B cell (primary cell): ENCODE measurements at regions not wholly inside any gene's neighbourhood (a gene's known extent, or its start where the extent isn't known, plus 50 kb on each side); places are given as distances from the start of the nearest gene placed in this dataset.

ENCODE experiments used
- ATAC-seq: fragments of 200-7000 bp; cut with Tn5 transposase; one replicate; pipeline ENCODE4 v1.10.0; 2021; ENCODE audit warnings: low read depth, mild to moderate bottlenecking, moderate number of reproducible peaks, moderate library complexity
- CTCF ChIA-PET: fragments of 350-600 bp; sonication (Branson Sonifier 250); formaldehyde crosslinking; loops from one replicate; lab custom pipeline; 2021; ENCODE audit warnings: antibody characterized with exemption, inconsistent platforms; lab: Charles Lee
- POLR2A ChIA-PET: fragments of 350-600 bp; sonication (Branson Sonifier 250); formaldehyde crosslinking; loops from one replicate; lab custom pipeline; 2021; ENCODE audit warnings: antibody characterized with exemption; lab: Charles Lee
- DNase-seq: peaks from one replicate; pipeline ENCODE4 v3.0.0; 2013
- H2AFZ ChIP-seq: 2 replicates; pipeline ENCODE4 v1.6.1; 2012; ENCODE audit warnings: mild to moderate bottlenecking, low read depth, low read length; ENCODE audit not compliant: insufficient read depth, poor library complexity, severe bottlenecking
- H3K27ac ChIP-seq, 2 donors: 1 replicate in 1 of 2; 2 replicates in 1 of 2; pipeline ENCODE4 v1.5.1; 2012 to 2013; ENCODE audit warnings: low read length in 2 of 2, mild to moderate bottlenecking in 2 of 2, moderate library complexity in 1 of 2
- H3K27me3 ChIP-seq, 4 experiments: fragments of 200-600 bp in 1 of 4; sonication (generic) in 1 of 4; replicated peaks in 1 of 4; 1 replicate in 2 of 4; 2 replicates in 2 of 4; pipeline versions ENCODE4 v1.6.1 to v1.7.0; 2013 to 2016; ENCODE audit warnings: low read length in 3 of 4, mild to moderate bottlenecking in 2 of 4, mixed read lengths in 1 of 4, moderate library complexity in 1 of 4; ENCODE audit not compliant: insufficient read depth in 4 of 4, control insufficient read depth in 3 of 4; ENCODE audit errors: control extremely low read depth in 1 of 4
- H3K36me3 ChIP-seq, 2 experiments: replicated peaks in 1 of 2; 1 replicate in 1 of 2; 2 replicates in 1 of 2; pipeline versions ENCODE4 v1.6.1 to v1.7.1; 2013; ENCODE audit warnings: low read length in 1 of 2; ENCODE audit not compliant: insufficient read depth in 2 of 2, control insufficient read depth in 1 of 2; ENCODE audit errors: control extremely low read depth in 1 of 2, extremely low read depth in 1 of 2
- H3K4me1 ChIP-seq, 2 donors: fragments of 200-600 bp in 1 of 2; sonication (generic) in 1 of 2; 1 replicate in 1 of 2; 2 replicates in 1 of 2; pipeline versions ENCODE4 v1.5.1 to v1.6.1; 2013 to 2017; ENCODE audit warnings: low read length in 2 of 2; ENCODE audit not compliant: control insufficient read depth in 2 of 2, insufficient read depth in 2 of 2
- H3K4me2 ChIP-seq: replicated peaks from 2 replicates; pipeline ENCODE3; 2012; ENCODE audit warnings: mild to moderate bottlenecking, low read depth, low read length; ENCODE audit not compliant: poor library complexity, severe bottlenecking
- H3K4me3 ChIP-seq, 5 experiments: fragments of 200-600 bp in 1 of 5; sonication (generic) in 1 of 5; 1 replicate in 3 of 5; 2 replicates in 2 of 5; pipeline versions ENCODE4 v1.5.1 to v1.7.0; 2011 to 2016; ENCODE audit warnings: low read length in 4 of 5, mild to moderate bottlenecking in 4 of 5, low read depth in 2 of 5, control low read depth in 1 of 5, moderate library complexity in 1 of 5; ENCODE audit not compliant: insufficient read depth in 1 of 5; ENCODE audit errors: control extremely low read depth in 1 of 5, extremely low read depth in 1 of 5
- H3K79me2 ChIP-seq: fragments of 200-600 bp; sonication (generic); one replicate; pipeline ENCODE4 v1.6.0; 2016; ENCODE audit warnings: low read length; ENCODE audit not compliant: control insufficient read depth, insufficient read depth
- H3K9ac ChIP-seq: fragments of 200-600 bp; sonication (generic); 2 replicates; pipeline ENCODE4 v1.6.1; 2017; ENCODE audit warnings: mild to moderate bottlenecking, low read length, moderate library complexity
- H3K9me3 ChIP-seq, 3 donors: one replicate each; pipeline versions ENCODE4 v1.6.1 to v1.7.1; 2013; ENCODE audit warnings: low read length in 2 of 3; ENCODE audit not compliant: control insufficient read depth in 2 of 3, insufficient read depth in 1 of 3; ENCODE audit errors: control extremely low read depth in 1 of 3
- H4K20me1 ChIP-seq: 2 replicates; pipeline ENCODE4 v1.6.0; 2012; ENCODE audit warnings: mild to moderate bottlenecking, low read length; ENCODE audit not compliant: insufficient read depth, control insufficient read depth, poor library complexity, severe bottlenecking
- H3K27ac Mint-ChIP-seq: one replicate; pipeline ENCODE4 v1.8.0; 2021; ENCODE audit warnings: mixed read lengths
- H3K27me3 Mint-ChIP-seq: one replicate; pipeline ENCODE4 v1.8.0; 2021; ENCODE audit warnings: mixed read lengths
- H3K4me1 Mint-ChIP-seq: one replicate; pipeline ENCODE4 v1.8.0; 2021; ENCODE audit warnings: mixed read lengths
- H3K4me3 Mint-ChIP-seq: one replicate; pipeline ENCODE4 v1.8.0; 2021; ENCODE audit warnings: mixed read lengths
- H3K9me3 Mint-ChIP-seq: one replicate; pipeline ENCODE4 v1.8.0; 2022; ENCODE audit warnings: mixed read lengths; ENCODE audit not compliant: insufficient read depth
- CTCF ChIP-seq: fragments of 200-600 bp; IDR thresholded peaks from one replicate; pipeline ENCODE4 v1.8.0; 2022; ENCODE audit warnings: antibody characterized with exemption, mild to moderate bottlenecking
- EZH2 ChIP-seq: IDR thresholded peaks from 2 replicates; pipeline ENCODE4 v1.6.1; 2012; ENCODE audit warnings: borderline replicate concordance, low read depth, mild to moderate bottlenecking, moderate library complexity, low read length; ENCODE audit not compliant: insufficient read depth, poor library complexity, severe bottlenecking
- WGBS: methylation state at CpG from one replicate; pipeline ENCODE4 v1.1.5; 2013; ENCODE audit warnings: missing lambda C conversion rate; ENCODE audit not compliant: insufficient coverage; 5-methylcytosine and 5-hydroxymethylcytosine counted together
- intact Hi-C: fragments of 100-400 bp; cut with micrococcal nuclease; formaldehyde crosslinking; loops from one replicate; pipeline ENCODE4 v1.10.0; 2022

- H3K27ac ChIP-seq: no peak overlapping the region
- Mint-ChIP-seq H3K4me1 (peaks cover 3% of the 10 kb centered on the region), H3K27ac (no peak overlapping the region), H3K27me3 (peaks cover 11% of the 10 kb centered on the region), H3K4me3 (no peak overlapping the region), H3K9me3 (no peaks in the 10 kb centered on the region)
- no peaks in the 10 kb centered on the region for H3K27me3 ChIP-seq
- H3K79me2 ChIP-seq: no peaks in the 10 kb centered on the region
- H3K4me2 ChIP-seq: no peak overlapping the region
- ChIA-PET CTCF (no interaction called here), POLR2A (no interaction called here)
- no peak for DNase-seq
- H3K36me3 ChIP-seq: no peaks in the 10 kb centered on the region
- no peak for TF ChIP-seq CTCF
- H4K20me1 ChIP-seq: no peaks in the 10 kb centered on the region
- ATAC-seq: no peak
- no peak overlapping the region for H3K4me3 ChIP-seq
- WGBS: no CpG with 5 or more reads among the region's 1 CpG
- no peak overlapping the region for H2AFZ ChIP-seq
- H3K9me3 ChIP-seq: no peaks in the 10 kb centered on the region
- H3K4me1 ChIP-seq: no peaks in the 10 kb centered on the region
- intact Hi-C loops: no loop called here
- H3K9ac ChIP-seq: no peak overlapping the region
These were observed 85.9 kb downstream of the TNFSF18 start for GRCh38 chr1:172964864-172965263.

- H3K27ac Mint-ChIP-seq: no peak overlapping the region
- intact Hi-C loops: no loop called here
- no peak overlapping the region for H3K4me2 ChIP-seq
These were observed 83.7 kb downstream of the TNFSF18 start for GRCh38 chr1:172966844-172967540.

More at GRCh38 chr1:172966844-172967540, 83.7 kb downstream of the TNFSF18 start:
- Histone ChIP-seq H3K36me3 (no peaks in the 10 kb centered on the region), H3K27me3 (no peaks in the 10 kb centered on the region), H3K4me1 (no peaks in the 10 kb centered on the region), H3K9ac (no peak overlapping the region), H3K27ac (no peak overlapping the region), H3K4me3 (no peak overlapping the region), H4K20me1 (no peaks in the 10 kb centered on the region), H3K9me3 (no peaks in the 10 kb centered on the region), H3K79me2 (no peaks in the 10 kb centered on the region), H2AFZ (no peak overlapping the region)
- Mint-ChIP-seq H3K27me3 (peaks cover 3% of the 10 kb centered on the region), H3K9me3 (no peaks in the 10 kb centered on the region), H3K4me1 (peaks cover 3% of the 10 kb centered on the region), H3K4me3 (no peak overlapping the region)
- DNase-seq: no peak
- ChIA-PET CTCF (no interaction called here), POLR2A (no interaction called here)
- no peak for TF ChIP-seq CTCF
- TF ChIP-seq EZH2: no peak
- ATAC-seq: no peak
